T-cell (primary cell): ENCODE measurements at regions not wholly inside any gene's neighbourhood (a gene's known extent, or its start where the extent isn't known, plus 50 kb on each side); places are given as distances from the start of the nearest gene placed in this dataset.
A peak's percentile ranks its signal among the peaks of the same experiment; 100 is the strongest.

Source experiments
- ATAC-seq, 4 experiments: fragments of 200-7000 bp in 3 of 4; fragments of 150-1000 bp in 1 of 4; cut with Tn5 transposase; replicated peaks in 1 of 4; 1 replicate in 3 of 4; 2 replicates in 1 of 4; pipeline ENCODE4 v1.10.0; 2021; ENCODE audit warnings: moderate library complexity in 3 of 4, mild to moderate bottlenecking in 2 of 4, moderate number of reproducible peaks in 1 of 4
- CTCF ChIA-PET, 2 donors: fragments of 300-600 bp; sonication (Branson Sonifier 250); formaldehyde crosslinking; loops; one replicate each; lab custom pipeline; 2022; ENCODE audit warnings: antibody characterized with exemption in 2 of 2; lab: Charles Lee
- POLR2A ChIA-PET, 2 donors: fragments of 300-600 bp; sonication (Branson Sonifier 250); formaldehyde crosslinking; loops; one replicate each; lab custom pipeline; 2022; ENCODE audit warnings: antibody characterized with exemption in 2 of 2; lab: Charles Lee
- DNase-seq, 35 experiments: peaks; one replicate each; pipeline versions ENCODE4 v3.0.0 to v3.0.0-alpha.2; 2013 to 2023
- H3K27ac ChIP-seq: one replicate; pipeline ENCODE4 v1.5.1; 2013; ENCODE audit warnings: low read length
- H3K27me3 ChIP-seq, 2 experiments: replicated peaks in 1 of 2; 1 replicate in 1 of 2; 2 replicates in 1 of 2; pipeline versions ENCODE4 v1.6.1 to v1.7.0; 2013; ENCODE audit warnings: low read length in 1 of 2, mixed read lengths in 1 of 2; ENCODE audit not compliant: control insufficient read depth in 2 of 2, insufficient read depth in 2 of 2; ENCODE audit errors: extremely low read depth in 1 of 2
- H3K36me3 ChIP-seq, 2 donors: 1 replicate in 1 of 2; 2 replicates in 1 of 2; pipeline versions ENCODE4 v1.6.1 to v1.7.0; 2013; ENCODE audit warnings: low read length in 1 of 2; ENCODE audit not compliant: control insufficient read depth in 2 of 2, insufficient read depth in 1 of 2; ENCODE audit errors: extremely low read depth in 1 of 2
- H3K4me1 ChIP-seq, 2 experiments: 1 replicate in 1 of 2; 2 replicates in 1 of 2; pipeline versions ENCODE4 v1.6.1 to v1.7.0; 2013; ENCODE audit warnings: low read length in 2 of 2, mixed read lengths in 1 of 2; ENCODE audit not compliant: insufficient read depth in 2 of 2, control insufficient read depth in 1 of 2; ENCODE audit errors: extremely low read depth in 1 of 2
- H3K4me3 ChIP-seq, 2 donors: 1 replicate in 1 of 2; 2 replicates in 1 of 2; pipeline versions ENCODE4 v1.5.1 to v1.7.0; 2013; ENCODE audit warnings: mild to moderate bottlenecking in 2 of 2, low read length in 1 of 2, moderate library complexity in 1 of 2; ENCODE audit not compliant: control insufficient read depth in 1 of 2; ENCODE audit errors: extremely low read depth in 1 of 2
- H3K9me3 ChIP-seq: 2 replicates; pipeline ENCODE4 v1.7.0; 2013
- H3K27ac Mint-ChIP-seq, 2 donors: one replicate each; pipeline ENCODE4 v1.8.0; 2020 to 2021; ENCODE audit warnings: mild to moderate bottlenecking in 2 of 2, mixed read lengths in 2 of 2
- H3K27me3 Mint-ChIP-seq, 2 donors: one replicate each; pipeline ENCODE4 v1.8.0; 2021 to 2022; ENCODE audit warnings: mixed read lengths in 2 of 2
- H3K36me3 Mint-ChIP-seq: one replicate; pipeline ENCODE4 v1.8.0; 2021; ENCODE audit warnings: mixed read lengths
- H3K4me1 Mint-ChIP-seq, 3 donors: one replicate each; pipeline ENCODE4 v1.8.0; 2020 to 2022; ENCODE audit warnings: mixed read lengths in 3 of 3, mild to moderate bottlenecking in 1 of 3
- H3K4me3 Mint-ChIP-seq, 3 donors: one replicate each; pipeline ENCODE4 v1.8.0; 2020 to 2022; ENCODE audit warnings: mild to moderate bottlenecking in 3 of 3, mixed read lengths in 3 of 3, moderate library complexity in 3 of 3
- H3K9me3 Mint-ChIP-seq, 3 donors: one replicate each; pipeline ENCODE4 v1.8.0; 2020 to 2022; ENCODE audit warnings: mixed read lengths in 3 of 3
- WGBS: methylation state at CpG from one replicate; pipeline ENCODE4 v1.1.5; 2013; ENCODE audit warnings: missing lambda C conversion rate; ENCODE audit not compliant: insufficient coverage; 5-methylcytosine and 5-hydroxymethylcytosine counted together

DNA sequence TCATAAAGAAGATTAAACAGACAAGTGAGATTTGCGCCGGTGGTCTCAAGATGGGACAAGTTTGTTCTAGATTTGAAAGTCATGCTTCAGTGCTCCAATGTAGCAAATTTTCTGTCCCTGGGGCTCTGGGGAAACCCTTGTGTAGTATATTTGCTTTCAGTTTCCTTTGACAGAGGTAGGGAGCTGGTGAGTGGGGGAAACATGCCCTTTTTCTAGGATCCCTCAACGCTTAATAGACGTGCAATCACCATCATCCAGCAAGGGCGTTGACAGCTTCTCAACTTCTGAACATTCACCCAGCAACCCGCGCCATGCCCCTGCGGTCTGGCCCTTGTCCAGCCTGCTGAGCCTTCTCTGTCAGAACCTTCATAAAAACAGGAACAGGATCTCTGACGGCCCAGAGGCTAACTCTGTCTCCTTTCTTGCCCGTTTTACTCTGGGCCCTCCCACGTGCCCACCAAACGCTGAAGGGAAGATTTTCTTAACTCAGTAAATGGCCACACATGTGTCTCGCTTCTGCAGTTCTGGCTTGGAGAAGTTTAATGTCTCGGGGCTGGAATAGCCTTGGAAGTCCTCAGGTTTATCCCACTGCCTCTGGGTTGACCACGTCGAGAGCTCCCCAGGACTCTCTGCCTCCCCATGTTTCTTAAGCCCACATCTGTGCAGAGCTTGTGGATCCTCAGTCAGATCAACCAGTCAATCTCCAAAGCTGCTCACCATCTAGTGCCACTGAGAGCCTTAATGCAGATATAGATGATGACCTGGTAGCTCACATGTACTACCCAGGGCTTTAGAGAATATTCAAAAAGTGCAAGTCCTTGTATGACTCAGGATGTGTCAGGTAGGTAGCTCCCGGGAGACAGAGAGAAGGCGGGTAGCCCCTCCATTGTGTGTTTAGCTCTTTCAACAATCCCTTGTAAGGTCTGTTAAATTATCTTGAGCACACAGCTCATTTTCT, 58.1 kb upstream of the CCND2 start:
- CTCF ChIA-PET, result interaction anchor here (0.7 to 1.7 kb wide), 6 partner anchors 11 to 76 kb away, joined by 3 to 7 read pairs (median 6); no protein-coding TSS in a partner anchor
- POLR2A ChIA-PET, result interaction anchor here (0.6 to 0.7 kb wide), 3 partner anchors 23 to 68 kb away, joined by 3 to 8 read pairs (median 7); no protein-coding TSS in a partner anchor
- Mint-ChIP-seq H3K9me3 (no peaks in the 10 kb centered on the region), H3K27me3 (no peaks in the 10 kb centered on the region), H3K4me3 (peak overlapping the region; percentile 38 to 48 (median 48)), H3K4me1 (peaks cover 12 to 43% (median 28%) of the 10 kb centered on the region in 3 donors), H3K36me3 (no peaks in the 10 kb centered on the region), H3K27ac (peak overlapping the region; percentile 62 to 83)
- Histone ChIP-seq H3K36me3 (no peaks in the 10 kb centered on the region), H3K4me3 (no peak overlapping the region), H3K9me3 (no peaks in the 10 kb centered on the region), H3K27ac (peak overlapping the region; percentile 6), H3K27me3 (no peaks in the 10 kb centered on the region), H3K4me1 (peaks cover 0 to 13% of the 10 kb centered on the region in 2 experiments)
- ATAC-seq, result peak; percentile 50 to 87 (median 62)
- peak in 33 of 35 experiments; percentile 5 to 65 (median 23) for DNase-seq
- 27% methylated on average over 9 of the region's 18 CpGs for WGBS

- no peaks in the 10 kb centered on the region for H3K27me3 ChIP-seq
- H3K27ac ChIP-seq, result no peak overlapping the region
- Mint-ChIP-seq H3K4me3 (peak overlapping the region; percentile 38 to 48 (median 48)), H3K27me3 (no peaks in the 10 kb centered on the region), H3K27ac (peak overlapping the region; percentile 62 to 83), H3K4me1 (peaks cover 12 to 43% (median 28%) of the 10 kb centered on the region in 3 donors), H3K9me3 (no peaks in the 10 kb centered on the region), H3K36me3 (no peaks in the 10 kb centered on the region)
- WGBS, result 73% methylated on average over 8 of the region's 8 CpGs
- H3K4me3 ChIP-seq, result no peak overlapping the region
- POLR2A ChIA-PET, result interaction anchor here in 1 of 2 donors (0.7 to 0.9 kb wide), 2 partner anchors 18 to 69 kb away, joined by 3 read pairs; no protein-coding TSS in a partner anchor
- DNase-seq (no peak), ATAC-seq (no peak)
- CTCF ChIA-PET, result interaction anchor here in 1 of 2 donors (0.7 kb wide), 3 partner anchors 26 to 65 kb away, joined by 5 to 7 read pairs (median 6); no protein-coding TSS in a partner anchor
- no peaks in the 10 kb centered on the region for H3K9me3 ChIP-seq
- H3K4me1 ChIP-seq, result peaks cover 0 to 13% of the 10 kb centered on the region in 2 experiments
- no peaks in the 10 kb centered on the region for H3K36me3 ChIP-seq
Measured at GRCh38 chr12:4214877-4215228, 58.7 kb upstream of the CCND2 start.

DNA sequence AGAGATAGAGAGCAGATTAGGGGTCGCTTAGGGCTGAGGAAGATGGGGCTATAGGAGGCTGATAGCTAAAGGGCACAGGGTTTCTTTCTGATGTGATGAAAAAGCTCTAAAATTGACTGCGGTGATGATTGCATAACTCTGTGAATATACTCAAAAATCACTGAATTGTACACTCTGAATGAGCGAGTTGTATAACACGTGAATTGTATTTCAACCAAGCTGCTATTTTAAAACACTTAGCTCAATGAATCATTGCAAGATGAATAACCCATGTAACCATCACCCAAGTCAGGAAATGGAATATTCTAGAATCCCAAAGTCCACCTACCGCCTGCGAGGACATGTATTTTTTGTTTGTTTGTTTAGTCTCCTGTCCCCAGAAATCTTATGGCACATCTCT, 60.1 kb upstream of the CCND2 start:
- peaks cover 0 to 13% of the 10 kb centered on the region in 2 experiments for H3K4me1 ChIP-seq
- H3K27me3 ChIP-seq, result no peaks in the 10 kb centered on the region
- WGBS, result 82% methylated on average over 3 of the region's 6 CpGs
- no peaks in the 10 kb centered on the region for H3K36me3 ChIP-seq
- Mint-ChIP-seq H3K9me3 (no peaks in the 10 kb centered on the region), H3K27ac (no peak overlapping the region), H3K4me1 (peaks cover 12 to 39% (median 28%) of the 10 kb centered on the region in 3 donors), H3K36me3 (no peaks in the 10 kb centered on the region), H3K27me3 (no peaks in the 10 kb centered on the region), H3K4me3 (no peak overlapping the region)
- no peak overlapping the region for H3K27ac ChIP-seq
- H3K9me3 ChIP-seq, result no peaks in the 10 kb centered on the region
- H3K4me3 ChIP-seq, result no peak overlapping the region
- CTCF ChIA-PET, result interaction anchor here in 1 of 2 donors (0.6 kb wide), 1 partner anchor 42 kb away, joined by 3 read pairs; no protein-coding TSS in a partner anchor
- ATAC-seq (no peak), DNase-seq (no peak)
- POLR2A ChIA-PET, result no interaction called here

DNA sequence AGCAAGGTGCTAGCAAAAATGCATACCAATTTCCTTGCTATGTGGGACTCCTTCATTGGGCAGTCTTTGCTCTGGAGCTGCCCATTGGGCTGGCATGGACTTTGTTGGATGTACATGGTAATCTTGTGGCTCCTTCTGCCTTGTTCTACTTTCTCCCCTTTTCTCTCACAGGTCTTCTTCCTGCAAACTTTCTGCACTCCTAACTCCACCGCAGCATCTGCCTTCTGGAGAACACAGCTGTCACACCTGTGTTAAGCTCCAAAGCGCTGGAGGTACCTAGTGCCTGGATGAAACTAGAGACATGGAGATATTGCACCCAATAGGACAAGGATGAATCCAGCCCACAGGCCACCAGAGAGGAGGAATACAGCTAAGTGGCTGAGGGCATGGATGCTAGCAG, 60.7 kb upstream of the CCND2 start:
- ChIA-PET POLR2A (no interaction called here), CTCF (interaction anchor here in 1 of 2 donors (0.6 kb wide), 1 partner anchor 43 kb away, joined by 3 read pairs; no protein-coding TSS in a partner anchor)
- Histone ChIP-seq H3K4me3 (no peak overlapping the region), H3K4me1 (peaks cover 0 to 13% of the 10 kb centered on the region in 2 experiments), H3K27ac (no peak overlapping the region), H3K36me3 (no peaks in the 10 kb centered on the region), H3K9me3 (no peaks in the 10 kb centered on the region), H3K27me3 (no peaks in the 10 kb centered on the region)
- Mint-ChIP-seq H3K27me3 (no peaks in the 10 kb centered on the region), H3K4me3 (no peak overlapping the region), H3K4me1 (peaks cover 12 to 35% (median 28%) of the 10 kb centered on the region in 3 donors), H3K27ac (no peak overlapping the region), H3K36me3 (no peaks in the 10 kb centered on the region), H3K9me3 (no peaks in the 10 kb centered on the region)
- ATAC-seq, result no peak
- no peak for DNase-seq
- WGBS, result 90% methylated on average over 2 of the region's 2 CpGs

- H3K9me3 Mint-ChIP-seq, result no peaks in the 10 kb centered on the region
- no peak overlapping the region for H3K4me3 Mint-ChIP-seq
- Histone ChIP-seq H3K9me3 (no peaks in the 10 kb centered on the region), H3K4me1 (peaks cover 0 to 13% of the 10 kb centered on the region in 2 experiments), H3K27ac (no peak overlapping the region), H3K4me3 (no peak overlapping the region), H3K27me3 (no peaks in the 10 kb centered on the region), H3K36me3 (no peaks in the 10 kb centered on the region)
- H3K36me3 Mint-ChIP-seq, result no peaks in the 10 kb centered on the region
- no peak overlapping the region for H3K27ac Mint-ChIP-seq
- no peaks in the 10 kb centered on the region for H3K27me3 Mint-ChIP-seq
- peaks cover 12 to 24% (median 22%) of the 10 kb centered on the region in 3 donors for H3K4me1 Mint-ChIP-seq
- CTCF ChIA-PET, result no interaction called here
- POLR2A ChIA-PET, result no interaction called here
- DNase-seq (no peak), ATAC-seq (no peak)
- 100% methylated on average over 2 of the region's 10 CpGs for WGBS
Measured at GRCh38 chr12:4211372-4211771, 62.2 kb upstream of the CCND2 start.

- Mint-ChIP-seq H3K27ac (no peak overlapping the region), H3K36me3 (no peaks in the 10 kb centered on the region), H3K4me3 (no peak overlapping the region), H3K9me3 (no peaks in the 10 kb centered on the region), H3K4me1 (peaks cover 5 to 12% (median 11%) of the 10 kb centered on the region in 3 donors), H3K27me3 (peaks cover 0 to under 1% of the 10 kb centered on the region in 2 donors)
- no peak overlapping the region for H3K27ac ChIP-seq
- ChIA-PET POLR2A (interaction anchor here in 1 of 2 donors (0.6 kb wide), 1 partner anchor 58 kb away, joined by 3 read pairs; no protein-coding TSS in a partner anchor), CTCF (interaction anchor here (0.6 to 0.7 kb wide), 2 partner anchors 318 to 910 kb away, joined by 4 to 7 read pairs; no protein-coding TSS in a partner anchor)
- no peak overlapping the region for H3K4me3 ChIP-seq
- ATAC-seq (no peak), DNase-seq (no peak)
- no peaks in the 10 kb centered on the region for H3K27me3 ChIP-seq
- H3K9me3 ChIP-seq, result no peaks in the 10 kb centered on the region
- no peaks in the 10 kb centered on the region for H3K36me3 ChIP-seq
- H3K4me1 ChIP-seq, result peaks cover 0 to 5% of the 10 kb centered on the region in 2 experiments
- 94% methylated on average over 3 of the region's 4 CpGs for WGBS
Measured at GRCh38 chr12:4210183-4210582, 63.4 kb upstream of the CCND2 start.
